Endodermal cell (in vitro differentiated cells): ENCODE measurements at regions not wholly inside any gene's neighbourhood (a gene's known extent, or its start where the extent isn't known, plus 50 kb on each side); places are given as distances from the start of the nearest gene placed in this dataset.
"Not testable (repeated sequence)": the region's sequence is repeated elsewhere in the genome, so short reads cannot be mapped to it uniquely, and the experiment has no call there.

ENCODE experiments used
- DNase-seq: peaks from one replicate; pipeline ENCODE4 v3.0.0-alpha.2; 2017
- H3K27ac ChIP-seq: 2 replicates; pipeline ENCODE4 v1.5.1; 2013; ENCODE audit warnings: mild to moderate bottlenecking, low read depth, low read length, moderate library complexity
- H3K27me3 ChIP-seq: 2 replicates; pipeline ENCODE4 v1.6.1; 2013; ENCODE audit warnings: mild to moderate bottlenecking, low read length, moderate library complexity; ENCODE audit not compliant: insufficient read depth, control insufficient read depth, poor library complexity, severe bottlenecking
- H3K36me3 ChIP-seq: 2 replicates; pipeline ENCODE4 v1.7.0; 2013; ENCODE audit warnings: mild to moderate bottlenecking, low read length, moderate library complexity; ENCODE audit not compliant: control insufficient read depth, insufficient read depth
- H3K4me1 ChIP-seq: one replicate; pipeline ENCODE4 v1.7.0; 2013; ENCODE audit warnings: low read length; ENCODE audit not compliant: control insufficient read depth, insufficient read depth
- H3K4me3 ChIP-seq: 2 replicates; pipeline ENCODE4 v1.5.1; 2013; ENCODE audit warnings: mild to moderate bottlenecking, low read length, moderate library complexity
- H3K9ac ChIP-seq: 2 replicates; pipeline ENCODE4 v1.6.1; 2013; ENCODE audit warnings: mild to moderate bottlenecking, low read length, moderate library complexity; ENCODE audit not compliant: poor library complexity, severe bottlenecking; ENCODE audit errors: extremely low read depth
- H3K9me3 ChIP-seq: 2 replicates; pipeline ENCODE4 v1.6.1; 2013; ENCODE audit warnings: mild to moderate bottlenecking, low read length, moderate library complexity; ENCODE audit not compliant: control insufficient read depth
- H3K27ac Mint-ChIP-seq: 2 replicates; pipeline ENCODE4 v1.8.0; 2020; ENCODE audit warnings: mixed read lengths
- H3K27me3 Mint-ChIP-seq: 2 replicates; pipeline ENCODE4 v1.8.0; 2021; ENCODE audit warnings: mild to moderate bottlenecking, mixed read lengths; ENCODE audit not compliant: insufficient read depth
- H3K36me3 Mint-ChIP-seq: 2 replicates; pipeline ENCODE4 v1.8.0; 2020; ENCODE audit warnings: low read depth, mixed read lengths
- H3K4me1 Mint-ChIP-seq: 2 replicates; pipeline ENCODE4 v1.8.0; 2020; ENCODE audit warnings: mixed read lengths
- H3K4me3 Mint-ChIP-seq: 2 replicates; pipeline ENCODE4 v1.8.0; 2020; ENCODE audit warnings: mild to moderate bottlenecking, moderate library complexity, mixed read lengths
- H3K9me3 Mint-ChIP-seq: 2 replicates; pipeline ENCODE4 v1.8.0; 2020; ENCODE audit warnings: mild to moderate bottlenecking, mixed read lengths
- WGBS, 2 experiments: methylation state at CpG; one replicate each; pipeline versions ENCODE4 v1.1.5 to v1.1.7; 2013; ENCODE audit warnings: missing lambda C conversion rate in 2 of 2, mixed read lengths in 1 of 2; ENCODE audit not compliant: insufficient coverage in 1 of 2, insufficient read length in 1 of 2; 5-methylcytosine and 5-hydroxymethylcytosine counted together

DNA sequence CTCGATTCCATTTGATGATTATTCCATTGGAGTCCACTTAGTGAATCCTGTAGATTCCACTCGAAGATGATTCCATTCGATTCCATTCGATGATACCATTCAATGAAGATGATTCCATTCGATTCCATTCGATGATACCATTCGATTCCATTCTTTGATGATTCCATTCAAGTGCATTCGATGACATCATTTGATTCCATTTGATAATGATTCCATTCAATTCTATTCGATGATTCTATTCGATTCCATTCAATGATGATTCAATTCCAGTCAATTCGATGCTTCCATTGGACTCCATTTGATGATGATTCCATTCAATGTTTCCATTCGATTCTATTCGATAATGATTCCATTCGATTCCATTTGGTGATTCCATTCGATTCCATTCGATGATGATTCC is 1150.0 kb downstream of the TP53TG3F start:
- peaks cover 10% of the 10 kb centered on the region for H3K36me3 Mint-ChIP-seq

More for the DNA sequence above, 1150.0 kb downstream of the TP53TG3F start:
- not testable (repeated sequence) for DNase-seq, H3K27ac ChIP-seq, H3K4me1 ChIP-seq, H3K36me3 ChIP-seq, H3K27me3 Mint-ChIP-seq, H3K4me1 Mint-ChIP-seq, H3K4me3 Mint-ChIP-seq, H3K9ac ChIP-seq, H3K27ac Mint-ChIP-seq, H3K27me3 ChIP-seq
- H3K4me3 ChIP-seq = peak overlapping the region; percentile 39
- 79 to 90% methylated on average over 16 of the region's 16 CpGs for WGBS, 2 experiments
- H3K9me3 Mint-ChIP-seq = peaks cover 75% of the 10 kb centered on the region
- peaks cover 34% of the 10 kb centered on the region for H3K9me3 ChIP-seq
